Muscle layer of duodenum (tissue), 2 donors: ENCODE measurements at regions not wholly inside any gene's neighbourhood (a gene's known extent, or its start where the extent isn't known, plus 50 kb on each side); places are given as distances from the start of the nearest gene placed in this dataset.
A peak's percentile ranks its signal among the peaks of the same experiment; 100 is the strongest.

Experiments
- H3K27ac ChIP-seq: one replicate; pipeline ENCODE4 v1.7.0; 2013; ENCODE audit warnings: mild to moderate bottlenecking, low read length
- H3K27me3 ChIP-seq: one replicate; pipeline ENCODE4 v1.7.0; 2013; ENCODE audit warnings: low read depth, mild to moderate bottlenecking, control low read depth, low read length
- H3K36me3 ChIP-seq, 2 donors: one replicate each; pipeline ENCODE4 v1.7.0; 2013; ENCODE audit warnings: low read length in 2 of 2, control low read depth in 1 of 2, mild to moderate bottlenecking in 1 of 2; ENCODE audit not compliant: insufficient read depth in 2 of 2, control insufficient read depth in 1 of 2
- H3K4me1 ChIP-seq, 2 donors: one replicate each; pipeline ENCODE4 v1.7.0; 2013; ENCODE audit warnings: low read length in 2 of 2, mild to moderate bottlenecking in 2 of 2, control low read depth in 1 of 2, moderate library complexity in 1 of 2; ENCODE audit not compliant: insufficient read depth in 2 of 2, control insufficient read depth in 1 of 2
- H3K4me3 ChIP-seq, 2 donors: one replicate each; pipeline ENCODE4 v1.7.0; 2013; ENCODE audit warnings: low read length in 2 of 2, low read depth in 1 of 2, mild to moderate bottlenecking in 1 of 2
- H3K9me3 ChIP-seq, 2 donors: one replicate each; pipeline ENCODE4 v1.7.0; 2013; ENCODE audit warnings: low read length in 2 of 2, control low read depth in 1 of 2, mild to moderate bottlenecking in 1 of 2; ENCODE audit not compliant: control insufficient read depth in 1 of 2
- donor health status: healthy.

DNA sequence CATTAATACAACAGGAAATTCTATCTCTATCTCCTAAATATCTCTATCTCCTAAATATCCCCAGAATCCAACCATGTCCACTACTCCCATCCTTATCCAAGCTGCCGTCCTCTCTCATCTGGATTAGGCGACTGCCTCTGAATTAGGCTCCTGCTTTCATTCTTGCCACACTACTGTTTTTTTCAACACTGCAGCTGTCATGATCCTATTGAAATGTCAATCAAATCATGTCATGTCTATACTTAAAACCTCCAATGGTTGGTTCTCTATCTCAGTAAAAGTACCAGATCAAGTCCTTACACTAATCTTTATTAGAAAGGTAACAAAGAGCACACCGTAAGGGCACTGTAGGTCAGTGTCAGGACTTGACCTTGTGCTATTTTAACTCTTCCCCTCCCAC is 82.0 kb upstream of the NFIA start:
- H3K9me3 ChIP-seq: no peaks in the 10 kb centered on the region
- H3K36me3 ChIP-seq: no peaks in the 10 kb centered on the region
- H3K4me3 ChIP-seq: no peak overlapping the region
- H3K4me1 ChIP-seq: no peaks in the 10 kb centered on the region
- H3K27me3 ChIP-seq: no peaks in the 10 kb centered on the region
- no peak overlapping the region for H3K27ac ChIP-seq

DNA sequence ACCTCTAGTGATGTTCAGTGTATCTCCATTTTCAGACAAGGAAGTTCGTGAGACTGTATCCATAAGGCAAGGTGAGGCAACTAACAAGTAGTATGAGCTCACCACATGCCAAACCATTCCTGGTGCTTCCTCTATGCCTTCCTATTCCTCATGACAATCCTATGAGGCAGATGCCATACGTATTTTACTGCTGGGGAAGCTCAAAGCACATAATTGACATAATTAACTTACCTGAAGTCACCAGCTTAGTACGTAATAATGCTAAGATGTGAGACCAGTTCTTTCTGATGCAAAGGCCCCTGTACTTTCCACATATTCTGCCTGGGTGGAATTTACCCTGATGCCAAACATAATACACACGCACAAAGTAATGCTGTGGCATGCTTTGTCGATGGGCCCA is 83.6 kb upstream of the NFIA start:
- H3K27me3 ChIP-seq: no peaks in the 10 kb centered on the region
- no peaks in the 10 kb centered on the region for H3K4me1 ChIP-seq
- H3K9me3 ChIP-seq: no peaks in the 10 kb centered on the region
- no peak overlapping the region for H3K27ac ChIP-seq
- no peaks in the 10 kb centered on the region for H3K36me3 ChIP-seq
- no peak overlapping the region for H3K4me3 ChIP-seq

DNA sequence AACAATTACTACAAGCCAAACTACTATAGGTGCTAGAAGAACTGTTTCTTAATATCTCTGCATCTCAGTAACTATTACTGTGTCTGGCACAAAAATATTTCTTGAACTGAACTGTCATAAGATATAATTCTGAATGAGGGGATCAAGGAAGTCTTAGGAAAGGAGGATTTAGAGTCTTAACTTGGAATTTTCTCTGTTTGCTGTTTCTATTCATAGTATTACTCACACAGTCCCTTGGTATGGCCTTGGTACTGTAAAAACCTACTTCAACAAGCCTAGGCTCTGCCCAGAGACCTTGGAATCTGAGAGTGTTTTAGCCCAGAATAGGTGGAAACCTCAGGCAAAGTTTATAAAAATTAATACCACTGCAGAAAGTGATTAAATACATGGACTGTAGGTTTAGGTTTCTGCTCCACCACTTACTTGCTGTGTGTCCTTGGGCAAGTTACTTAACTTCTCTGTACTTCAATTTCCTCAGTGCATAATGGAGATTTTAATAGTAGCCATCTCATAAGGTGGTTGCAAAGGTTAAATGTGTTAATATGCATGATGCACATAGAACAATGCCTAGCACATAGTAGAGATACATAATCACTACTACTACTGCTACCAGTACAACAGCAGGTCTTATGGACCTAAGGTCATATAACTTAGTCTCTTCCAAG is 87.4 kb upstream of the NFIA start:
- Histone ChIP-seq H3K27me3 (no peaks in the 10 kb centered on the region), H3K9me3 (no peaks in the 10 kb centered on the region), H3K36me3 (no peaks in the 10 kb centered on the region), H3K27ac (no peak overlapping the region), H3K4me3 (no peak overlapping the region), H3K4me1 (no peaks in the 10 kb centered on the region)

DNA sequence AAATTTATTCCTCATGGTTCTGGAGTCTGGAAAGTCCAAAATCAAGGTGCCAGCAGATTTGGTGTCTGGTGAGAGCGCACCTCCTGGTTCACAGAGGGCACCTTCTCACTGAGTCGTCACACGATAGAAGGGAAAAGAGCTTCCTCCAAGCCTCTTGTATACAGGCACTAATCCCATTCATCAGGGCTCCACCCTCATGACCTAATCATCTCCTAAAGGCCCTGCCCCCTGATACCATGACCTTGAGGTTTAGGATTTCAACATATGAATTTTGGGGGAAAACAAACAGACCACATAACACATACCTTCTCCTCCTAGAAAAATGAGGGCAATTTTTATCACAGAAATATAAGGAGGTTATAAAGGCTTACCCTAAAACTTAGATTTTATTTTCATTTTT is 88.0 kb upstream of the NFIA start:
- no peaks in the 10 kb centered on the region for H3K27me3 ChIP-seq
- H3K4me3 ChIP-seq: no peak overlapping the region
- H3K36me3 ChIP-seq: no peaks in the 10 kb centered on the region

DNA sequence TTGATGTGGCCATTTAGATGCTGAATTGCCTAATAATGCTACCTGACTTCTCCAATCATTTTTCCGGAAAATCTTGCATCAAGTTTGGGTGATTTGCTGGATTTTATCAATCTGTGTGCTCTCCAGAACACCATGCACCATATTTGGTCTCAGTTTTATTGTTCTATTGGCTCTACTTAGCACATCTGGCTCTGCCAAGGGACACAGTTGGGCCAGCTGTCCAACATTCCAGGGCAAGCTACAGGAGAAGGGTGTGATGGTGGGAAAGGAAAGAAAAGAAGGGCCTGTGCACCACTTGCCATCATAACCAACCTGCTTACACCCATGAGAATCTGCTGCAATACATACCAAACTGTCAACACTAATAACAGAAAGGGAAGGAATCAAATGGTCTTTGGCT is 90.2 kb upstream of the NFIA start:
- H3K4me3 ChIP-seq: no peak overlapping the region
- no peaks in the 10 kb centered on the region for H3K9me3 ChIP-seq
- H3K36me3 ChIP-seq: no peaks in the 10 kb centered on the region
- no peak overlapping the region for H3K27ac ChIP-seq
- H3K4me1 ChIP-seq: peaks cover 0 to 4% of the 10 kb centered on the region in 2 donors
- H3K27me3 ChIP-seq: no peaks in the 10 kb centered on the region

More for the DNA sequence above, 88.0 kb upstream of the NFIA start:
- no peak overlapping the region for H3K27ac ChIP-seq
- no peaks in the 10 kb centered on the region for H3K9me3 ChIP-seq
- peaks cover 0 to under 1% of the 10 kb centered on the region in 2 donors for H3K4me1 ChIP-seq

DNA sequence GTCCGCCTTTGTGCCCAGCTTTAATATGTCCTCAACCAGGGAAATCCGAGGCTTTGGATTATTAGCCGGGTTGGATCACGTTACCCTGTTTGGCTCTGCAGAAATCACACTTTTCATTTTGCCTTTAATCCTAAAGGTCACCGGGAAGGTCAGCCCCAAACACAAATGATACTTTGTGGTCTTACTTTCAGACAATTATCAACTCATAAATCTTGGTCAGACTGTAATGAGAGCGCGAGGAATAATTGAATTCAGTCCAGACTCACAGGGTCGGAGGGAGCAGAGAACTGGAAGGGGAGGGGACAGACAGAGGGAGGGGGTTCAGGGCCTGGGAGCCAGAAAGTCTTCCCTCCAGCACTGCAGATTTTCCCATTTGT is 91.7 kb upstream of the NFIA start:
- H3K4me1 ChIP-seq: peaks cover 0 to 4% of the 10 kb centered on the region in 2 donors
- no peak overlapping the region for H3K4me3 ChIP-seq
- no peaks in the 10 kb centered on the region for H3K36me3 ChIP-seq
- H3K27ac ChIP-seq: peak overlapping the region; percentile 19
- no peaks in the 10 kb centered on the region for H3K9me3 ChIP-seq
- H3K27me3 ChIP-seq: no peaks in the 10 kb centered on the region

DNA sequence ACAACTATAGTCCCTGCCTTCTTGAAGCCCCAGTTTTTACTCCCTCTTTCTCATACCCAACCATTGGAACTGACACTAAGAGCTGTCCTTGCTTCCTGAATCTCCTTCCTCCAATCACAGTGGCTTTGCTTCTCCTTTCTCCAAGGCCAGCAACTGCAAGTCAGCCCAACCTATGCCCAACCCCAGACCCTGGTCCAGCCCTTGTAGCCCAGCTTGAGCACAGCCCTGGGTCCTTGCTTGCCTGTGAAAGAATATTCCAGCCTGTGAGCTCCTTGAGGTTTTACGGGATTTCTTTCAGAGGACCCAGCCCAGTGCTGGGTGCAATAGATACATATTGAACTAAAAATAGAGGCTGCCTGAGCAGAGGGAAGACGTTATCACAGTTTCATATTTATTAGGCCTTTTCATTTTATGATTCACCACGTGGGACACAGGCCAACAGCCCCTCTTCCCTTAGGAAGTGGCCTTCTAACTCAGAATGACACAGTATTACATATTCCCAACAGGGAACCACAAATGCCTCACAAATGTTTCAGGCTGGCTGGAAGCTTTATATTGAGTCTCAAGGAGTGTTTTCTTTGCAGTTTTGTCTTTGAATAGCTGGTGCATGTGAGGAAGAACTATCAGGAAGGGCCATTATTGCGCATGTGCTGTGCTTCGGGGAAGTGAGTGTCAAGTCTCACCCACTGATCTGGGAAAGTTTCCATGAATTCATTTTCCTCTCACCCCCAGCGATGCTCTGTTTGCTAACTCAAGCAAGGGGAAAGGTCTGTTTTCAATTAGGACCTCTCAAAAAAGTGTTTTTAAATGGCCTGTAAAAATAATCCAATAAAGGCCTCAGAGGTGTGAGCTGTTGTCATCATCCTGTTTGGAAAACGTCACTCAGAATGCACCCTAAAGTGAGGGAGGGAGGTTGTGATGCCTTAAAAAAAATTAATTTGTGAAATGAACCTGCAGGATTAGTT is 92.3 kb upstream of the NFIA start:
- Histone ChIP-seq H3K27me3 (no peaks in the 10 kb centered on the region), H3K27ac (peak overlapping the region; percentile 19)

DNA sequence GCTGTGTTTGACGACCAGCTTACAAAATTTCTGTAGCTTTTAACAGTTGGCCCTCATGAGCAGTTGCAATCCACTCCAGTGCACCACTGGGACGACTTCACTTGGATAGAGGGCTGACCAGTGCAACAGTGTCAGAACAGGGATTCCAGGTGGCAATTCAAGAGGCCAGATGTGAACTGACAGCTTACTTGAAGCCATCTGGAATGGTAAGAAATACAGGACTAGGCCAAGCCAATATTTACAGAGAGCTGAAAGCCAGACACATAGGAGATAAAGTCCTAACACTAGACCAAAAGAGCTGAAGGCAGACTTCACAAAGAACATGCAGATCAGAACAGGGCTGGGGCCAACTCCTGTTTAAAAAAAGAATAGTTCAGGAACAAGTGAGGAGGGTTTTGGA is 93.5 kb upstream of the NFIA start:
- Histone ChIP-seq H3K36me3 (no peaks in the 10 kb centered on the region), H3K4me3 (no peak overlapping the region), H3K9me3 (no peaks in the 10 kb centered on the region), H3K27me3 (no peaks in the 10 kb centered on the region), H3K27ac (no peak overlapping the region), H3K4me1 (peaks cover 0 to 4% of the 10 kb centered on the region in 2 donors)

More for the DNA sequence above, 92.3 kb upstream of the NFIA start:
- no peaks in the 10 kb centered on the region for H3K36me3 ChIP-seq
- H3K4me3 ChIP-seq: no peak overlapping the region
- H3K4me1 ChIP-seq: peaks cover 0 to 4% of the 10 kb centered on the region in 2 donors
- H3K9me3 ChIP-seq: no peaks in the 10 kb centered on the region

DNA sequence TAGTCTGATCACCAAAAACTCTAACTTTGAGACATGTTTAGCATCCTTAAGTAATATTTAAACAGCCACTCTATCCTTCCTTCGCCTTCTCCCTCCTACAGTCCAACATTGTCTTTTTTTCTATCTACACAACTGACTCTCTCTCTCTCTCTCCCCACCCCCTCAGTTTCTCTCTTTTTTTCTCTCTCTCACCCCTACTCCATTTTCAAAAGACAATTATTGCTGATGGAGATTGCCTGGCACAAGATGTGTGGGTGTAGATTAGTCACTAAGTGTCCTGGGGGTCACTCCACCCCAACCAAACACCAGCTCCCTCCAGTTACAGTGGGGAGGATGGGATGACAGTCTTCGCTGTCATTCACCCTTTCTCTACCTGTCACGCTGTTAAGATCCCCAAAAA is 94.5 kb upstream of the NFIA start:
- H3K9me3 ChIP-seq: no peaks in the 10 kb centered on the region
- H3K36me3 ChIP-seq: no peaks in the 10 kb centered on the region
- no peak overlapping the region for H3K27ac ChIP-seq
- H3K4me1 ChIP-seq: peaks cover 0 to 4% of the 10 kb centered on the region in 2 donors
- H3K27me3 ChIP-seq: no peaks in the 10 kb centered on the region
- no peak overlapping the region for H3K4me3 ChIP-seq

DNA sequence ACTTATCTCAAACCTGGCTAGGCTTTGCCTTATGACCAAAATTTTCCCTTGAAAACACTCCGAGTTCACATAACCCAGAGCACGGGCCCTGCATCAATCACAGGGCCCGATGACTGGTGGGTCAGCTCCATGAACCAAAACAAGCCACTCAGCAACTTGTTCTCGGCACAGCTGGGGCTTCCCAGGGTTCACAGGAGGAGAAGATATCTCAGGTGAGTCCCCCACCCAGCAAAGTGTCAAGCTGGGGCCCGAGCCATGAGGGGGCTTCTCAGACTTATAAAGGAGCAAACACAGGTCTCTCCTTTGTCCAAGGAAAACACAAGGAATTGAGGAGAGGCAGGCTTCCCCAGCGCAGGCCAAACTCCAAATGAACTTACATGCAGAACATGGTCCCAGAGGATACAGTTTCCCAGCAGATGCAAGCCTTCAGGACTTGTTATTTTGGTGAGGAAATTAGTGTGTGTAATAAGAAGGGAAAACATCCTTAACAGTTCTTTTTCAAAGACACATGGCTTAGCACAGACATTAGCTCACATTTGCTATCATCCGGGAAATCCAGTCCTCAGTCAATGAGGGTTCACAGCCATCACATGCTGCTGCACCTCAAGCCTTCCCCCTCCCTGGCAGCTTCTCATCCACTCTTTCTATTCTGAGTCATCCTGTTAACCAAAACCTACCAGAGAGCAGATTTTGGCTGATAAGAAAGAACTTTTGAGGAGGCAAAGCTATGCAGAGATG is 98.1 kb upstream of the NFIA start:
- peak overlapping the region; percentile 41 for H3K27ac ChIP-seq
- no peak overlapping the region for H3K4me3 ChIP-seq

DNA sequence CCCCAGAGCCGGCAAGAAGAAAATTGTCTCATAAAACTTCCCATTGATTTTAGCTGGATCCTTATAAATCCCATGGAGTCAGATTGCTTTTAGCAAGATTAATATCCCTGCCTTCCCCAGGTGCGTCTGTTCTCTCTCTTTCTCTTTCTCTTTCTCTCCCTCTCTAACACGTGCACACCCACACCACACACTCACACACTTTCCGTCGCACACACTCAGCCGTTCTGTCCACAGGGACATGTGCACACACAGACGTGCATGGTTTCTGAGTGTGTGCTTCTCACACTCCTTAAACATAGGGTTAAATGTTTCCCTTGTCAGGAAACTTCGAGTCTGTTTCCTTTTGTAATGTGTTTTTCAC is 98.7 kb upstream of the NFIA start:
- Histone ChIP-seq H3K36me3 (no peaks in the 10 kb centered on the region), H3K9me3 (no peaks in the 10 kb centered on the region), H3K27ac (peak overlapping the region; percentile 41), H3K4me3 (no peak overlapping the region), H3K27me3 (no peaks in the 10 kb centered on the region), H3K4me1 (no peaks in the 10 kb centered on the region)

More for the DNA sequence above, 98.1 kb upstream of the NFIA start:
- H3K4me1 ChIP-seq: peaks cover 0 to 2% of the 10 kb centered on the region in 2 donors
- H3K36me3 ChIP-seq: no peaks in the 10 kb centered on the region
- no peaks in the 10 kb centered on the region for H3K9me3 ChIP-seq
- H3K27me3 ChIP-seq: no peaks in the 10 kb centered on the region
